ENCODE measurements at regions not wholly inside any gene's neighbourhood (a gene's known extent, or its start where the extent isn't known, plus 50 kb on each side); places are given as distances from the start of the nearest gene placed in this dataset.

GRCh38 chr21:28509031-28509430 is 483.6 kb downstream of the LTN1 start:
- Histone ChIP-seq H2AFZ (ENCODE audit: low read depth, low read length) (no peak overlapping the region), H3K4me2 (ENCODE audit: insufficient read depth, low read length) (no peak overlapping the region), H3K27me3 (ENCODE audit: insufficient read depth, low read length, poor library complexity) (no peaks in the 10 kb centered on the region), H3K9me3 (ENCODE audit: insufficient read depth, low read length, severe bottlenecking) (no peaks in the 10 kb centered on the region), H3K36me3 (ENCODE audit: insufficient read depth, low read length) (no peaks in the 10 kb centered on the region), H3K9ac (ENCODE audit: low read depth, low read length) (no peak overlapping the region), H3K27ac (ENCODE audit: low read length) (no peak overlapping the region), H4K20me1 (ENCODE audit: insufficient read depth, low read length) (no peaks in the 10 kb centered on the region), H3K79me2 (ENCODE audit: insufficient read depth, low read length) (no peaks in the 10 kb centered on the region), H3K4me1 (ENCODE audit: insufficient read depth, low read length) (no peaks in the 10 kb centered on the region), H3K4me3 (ENCODE audit: low read depth in 1 of 2, low read length in 2 of 2) (no peak overlapping the region)
- DNase-seq (no peak), ATAC-seq (ENCODE audit: insufficient read depth, low read depth) (no peak)
- TF ChIP-seq, protein P1, sequence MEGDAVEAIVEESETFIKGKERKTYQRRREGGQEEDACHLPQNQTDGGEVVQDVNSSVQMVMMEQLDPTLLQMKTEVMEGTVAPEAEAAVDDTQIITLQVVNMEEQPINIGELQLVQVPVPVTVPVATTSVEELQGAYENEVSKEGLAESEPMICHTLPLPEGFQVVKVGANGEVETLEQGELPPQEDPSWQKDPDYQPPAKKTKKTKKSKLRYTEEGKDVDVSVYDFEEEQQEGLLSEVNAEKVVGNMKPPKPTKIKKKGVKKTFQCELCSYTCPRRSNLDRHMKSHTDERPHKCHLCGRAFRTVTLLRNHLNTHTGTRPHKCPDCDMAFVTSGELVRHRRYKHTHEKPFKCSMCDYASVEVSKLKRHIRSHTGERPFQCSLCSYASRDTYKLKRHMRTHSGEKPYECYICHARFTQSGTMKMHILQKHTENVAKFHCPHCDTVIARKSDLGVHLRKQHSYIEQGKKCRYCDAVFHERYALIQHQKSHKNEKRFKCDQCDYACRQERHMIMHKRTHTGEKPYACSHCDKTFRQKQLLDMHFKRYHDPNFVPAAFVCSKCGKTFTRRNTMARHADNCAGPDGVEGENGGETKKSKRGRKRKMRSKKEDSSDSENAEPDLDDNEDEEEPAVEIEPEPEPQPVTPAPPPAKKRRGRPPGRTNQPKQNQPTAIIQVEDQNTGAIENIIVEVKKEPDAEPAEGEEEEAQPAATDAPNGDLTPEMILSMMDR (IDR thresholded peaks at IDR 0.05; ENCODE audit: borderline replicate concordance, extremely low read depth, low read length, poor library complexity, severe bottlenecking) = no peak
- TF ChIP-seq EZH2 (IDR thresholded peaks at IDR 0.05; ENCODE audit: borderline replicate concordance, low read depth, low read length, severe bottlenecking) = no peak

GRCh38 chr21:28508126-28508525 is 484.6 kb downstream of the LTN1 start:
- H4K20me1 ChIP-seq (ENCODE audit: insufficient read depth, low read length) = no peaks in the 10 kb centered on the region
- H3K36me3 ChIP-seq (ENCODE audit: insufficient read depth, low read length) = no peaks in the 10 kb centered on the region
- no peak for TF ChIP-seq EZH2 (IDR thresholded peaks at IDR 0.05; ENCODE audit: borderline replicate concordance, low read depth, low read length, severe bottlenecking)
- TF ChIP-seq, protein P1 (IDR thresholded peaks at IDR 0.05; ENCODE audit: borderline replicate concordance, extremely low read depth, low read length, poor library complexity, severe bottlenecking) = no peak
- ATAC-seq (ENCODE audit: insufficient read depth, low read depth) (no peak), DNase-seq (no peak)
- H3K79me2 ChIP-seq (ENCODE audit: insufficient read depth, low read length) = no peaks in the 10 kb centered on the region
- no peak overlapping the region for H3K4me2 ChIP-seq (ENCODE audit: insufficient read depth, low read length)
- no peaks in the 10 kb centered on the region for H3K4me1 ChIP-seq (ENCODE audit: insufficient read depth, low read length)
- H2AFZ ChIP-seq (ENCODE audit: low read depth, low read length) = no peak overlapping the region
- no peaks in the 10 kb centered on the region for H3K27me3 ChIP-seq (ENCODE audit: insufficient read depth, low read length, poor library complexity)
- H3K9me3 ChIP-seq (ENCODE audit: insufficient read depth, low read length, severe bottlenecking) = no peaks in the 10 kb centered on the region
- no peak overlapping the region for H3K4me3 ChIP-seq (ENCODE audit: low read depth in 1 of 2, low read length in 2 of 2)
- H3K9ac ChIP-seq (ENCODE audit: low read depth, low read length) = no peak overlapping the region
- H3K27ac ChIP-seq (ENCODE audit: low read length) = no peak overlapping the region

GRCh38 chr21:28496517-28496916 is 496.2 kb downstream of the LTN1 start:
- DNase-seq = no peak
- H3K36me3 ChIP-seq (ENCODE audit: insufficient read depth, low read length) = no peaks in the 10 kb centered on the region
- H3K27ac ChIP-seq (ENCODE audit: low read length) = no peak overlapping the region
- no peak for ATAC-seq (ENCODE audit: insufficient read depth, low read depth)
- H4K20me1 ChIP-seq (ENCODE audit: insufficient read depth, low read length) = no peaks in the 10 kb centered on the region
- H3K79me2 ChIP-seq (ENCODE audit: insufficient read depth, low read length) = no peaks in the 10 kb centered on the region
- H3K9ac ChIP-seq (ENCODE audit: low read depth, low read length) = no peak overlapping the region
- H3K27me3 ChIP-seq (ENCODE audit: insufficient read depth, low read length, poor library complexity) = no peaks in the 10 kb centered on the region
- no peaks in the 10 kb centered on the region for H3K9me3 ChIP-seq (ENCODE audit: insufficient read depth, low read length, severe bottlenecking)
- H3K4me1 ChIP-seq (ENCODE audit: insufficient read depth, low read length) = no peaks in the 10 kb centered on the region
- no peak overlapping the region for H3K4me3 ChIP-seq (ENCODE audit: low read depth in 1 of 2, low read length in 2 of 2)
- no peak overlapping the region for H3K4me2 ChIP-seq (ENCODE audit: insufficient read depth, low read length)
- TF ChIP-seq EZH2 (IDR thresholded peaks at IDR 0.05; ENCODE audit: borderline replicate concordance, low read depth, low read length, severe bottlenecking) = no peak
- TF ChIP-seq, protein P1 (IDR thresholded peaks at IDR 0.05; ENCODE audit: borderline replicate concordance, extremely low read depth, low read length, poor library complexity, severe bottlenecking) = no peak
- H2AFZ ChIP-seq (ENCODE audit: low read depth, low read length) = no peak overlapping the region

DNA sequence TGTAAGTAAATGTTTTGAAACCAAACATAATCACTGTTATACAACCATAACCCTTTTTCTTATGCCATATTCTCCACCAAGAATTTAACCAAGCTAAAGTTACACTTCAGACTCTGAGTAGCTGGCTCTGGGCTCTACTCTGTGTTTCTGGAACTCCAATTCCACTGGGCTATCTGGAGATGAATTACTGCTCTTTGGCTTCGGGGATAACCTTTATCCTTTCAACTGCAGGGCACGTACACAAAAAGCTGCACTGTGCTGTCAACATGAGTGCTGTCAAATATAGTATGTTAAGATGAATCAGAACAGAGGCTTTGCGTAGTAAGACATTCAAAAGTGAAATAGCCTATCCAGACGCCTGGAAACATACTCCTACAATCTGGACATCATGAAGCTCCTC is 500.6 kb downstream of the LTN1 start:
- Histone ChIP-seq H3K27me3 (ENCODE audit: insufficient read depth, low read length, poor library complexity) (no peaks in the 10 kb centered on the region), H2AFZ (ENCODE audit: low read depth, low read length) (no peak overlapping the region), H3K27ac (ENCODE audit: low read length) (no peak overlapping the region), H3K4me2 (ENCODE audit: insufficient read depth, low read length) (no peak overlapping the region), H3K9ac (ENCODE audit: low read depth, low read length) (no peak overlapping the region), H3K4me3 (ENCODE audit: low read depth in 1 of 2, low read length in 2 of 2) (no peak overlapping the region), H3K79me2 (ENCODE audit: insufficient read depth, low read length) (no peaks in the 10 kb centered on the region), H4K20me1 (ENCODE audit: insufficient read depth, low read length) (no peaks in the 10 kb centered on the region), H3K36me3 (ENCODE audit: insufficient read depth, low read length) (no peaks in the 10 kb centered on the region), H3K4me1 (ENCODE audit: insufficient read depth, low read length) (no peaks in the 10 kb centered on the region), H3K9me3 (ENCODE audit: insufficient read depth, low read length, severe bottlenecking) (no peaks in the 10 kb centered on the region)
- ATAC-seq (ENCODE audit: insufficient read depth, low read depth) (no peak), DNase-seq (no peak)
- TF ChIP-seq EZH2 (IDR thresholded peaks at IDR 0.05; ENCODE audit: borderline replicate concordance, low read depth, low read length, severe bottlenecking) = no peak
- TF ChIP-seq, protein P1 (IDR thresholded peaks at IDR 0.05; ENCODE audit: borderline replicate concordance, extremely low read depth, low read length, poor library complexity, severe bottlenecking) = no peak
